HepG2 (cell line): ENCODE measurements at regions not wholly inside any gene's neighbourhood (a gene's known extent, or its start where the extent isn't known, plus 50 kb on each side); places are given as distances from the start of the nearest gene placed in this dataset.

ENCODE experiments used
- KDM2A ChIP-seq: sonication (generic); formaldehyde crosslinking; IDR thresholded peaks from 2 replicates; pipeline ENCODE4 v1.4.0; 2020; ENCODE audit warnings: low read depth, missing genetic modification reagents, borderline replicate concordance
- MIER2 ChIP-seq: IDR thresholded peaks from 2 replicates; pipeline ENCODE4 v1.6.1; 2016; ENCODE audit warnings: missing biosample characterization, missing genetic modification reagents
- ZBTB7B ChIP-seq: sonication (generic); formaldehyde crosslinking; IDR thresholded peaks from 2 replicates; pipeline ENCODE4 v1.4.0; 2020; ENCODE audit warnings: missing genetic modification reagents
- ZC3H13 ChIP-seq: sonication (generic); formaldehyde crosslinking; IDR thresholded peaks from 2 replicates; pipeline ENCODE4 v1.8.1; 2023; ENCODE audit warnings: mild to moderate bottlenecking, missing genetic modification reagents, moderate library complexity
- ZMYM2 ChIP-seq: sonication (generic); formaldehyde crosslinking; IDR thresholded peaks from 2 replicates; pipeline ENCODE4 v1.8.0; 2022; ENCODE audit warnings: mild to moderate bottlenecking, missing genetic modification reagents
- ZNF30 ChIP-seq: sonication (generic); formaldehyde crosslinking; IDR thresholded peaks from 2 replicates; pipeline ENCODE4 v1.5.0; 2020; ENCODE audit warnings: mild to moderate bottlenecking, missing genetic modification reagents
- TF ChIP-seq, protein P1 (sequence below), 2 experiments: sonication (generic) in 1 of 2; formaldehyde crosslinking in 1 of 2; IDR thresholded peaks; 2 replicates each; pipeline versions ENCODE4 v1.4.0 to v1.6.1; 2018 to 2020; ENCODE audit warnings: missing genetic modification reagents in 2 of 2, borderline replicate concordance in 1 of 2, low read depth in 1 of 2, mild to moderate bottlenecking in 1 of 2, missing biosample characterization in 1 of 2
- TF ChIP-seq, protein P2 (sequence below): sonication (generic); formaldehyde crosslinking; IDR thresholded peaks from 2 replicates; pipeline ENCODE4 v1.4.0; 2020; ENCODE audit warnings: missing genetic modification reagents
- TF ChIP-seq, protein P3 (sequence below): sonication (generic); formaldehyde crosslinking; IDR thresholded peaks from 2 replicates; pipeline ENCODE4 v1.5.0; 2020; ENCODE audit warnings: mild to moderate bottlenecking, missing genetic modification reagents
- TF ChIP-seq, protein P4 (sequence below): sonication (generic); formaldehyde crosslinking; IDR thresholded peaks from 2 replicates; pipeline ENCODE4 v1.5.0; 2020; ENCODE audit warnings: mild to moderate bottlenecking, missing genetic modification reagents
- TF ChIP-seq, protein P5 (sequence below): sonication (generic); formaldehyde crosslinking; IDR thresholded peaks from 2 replicates; pipeline ENCODE4 v1.4.0; 2020; ENCODE audit warnings: missing genetic modification reagents

DNA sequence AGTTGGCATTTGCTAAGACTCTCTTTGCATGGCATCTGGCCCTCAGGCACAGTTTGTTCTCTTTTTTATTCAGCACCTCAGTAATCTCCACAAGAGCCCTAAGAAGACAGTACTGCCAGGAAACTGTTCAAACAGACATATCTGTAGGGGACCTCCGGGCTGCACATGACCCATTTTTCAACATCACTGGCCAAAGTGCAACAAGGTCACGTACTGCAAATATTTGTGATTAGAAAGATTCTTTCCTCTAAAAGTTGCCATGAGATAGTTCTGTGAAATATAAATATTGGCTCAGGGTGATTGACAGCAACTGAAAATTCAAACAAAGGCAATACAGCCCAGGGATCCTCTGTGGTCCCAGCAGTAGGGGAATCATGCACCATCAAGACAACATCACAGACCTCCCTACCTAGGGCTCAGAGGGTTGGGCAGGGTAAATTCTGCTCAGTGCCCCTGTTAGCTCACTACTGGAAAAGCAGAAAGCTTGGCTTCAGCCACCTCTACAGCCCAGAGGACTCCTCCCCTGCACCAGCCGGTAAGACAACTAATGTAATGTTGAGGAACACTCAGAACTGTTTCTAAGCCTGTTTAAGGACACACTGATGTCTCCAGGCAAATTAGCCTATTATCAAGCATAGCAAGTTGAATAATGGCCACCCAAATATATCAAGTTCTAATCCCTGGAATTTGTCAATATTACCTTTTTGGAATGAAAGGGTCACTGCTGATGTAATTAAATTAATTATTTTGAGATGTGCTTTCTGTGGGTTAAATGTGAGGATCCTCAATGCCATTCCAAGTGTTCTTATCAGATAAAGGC is 117.4 kb upstream of the LPP start (continued):
- TF ChIP-seq, protein P1, sequence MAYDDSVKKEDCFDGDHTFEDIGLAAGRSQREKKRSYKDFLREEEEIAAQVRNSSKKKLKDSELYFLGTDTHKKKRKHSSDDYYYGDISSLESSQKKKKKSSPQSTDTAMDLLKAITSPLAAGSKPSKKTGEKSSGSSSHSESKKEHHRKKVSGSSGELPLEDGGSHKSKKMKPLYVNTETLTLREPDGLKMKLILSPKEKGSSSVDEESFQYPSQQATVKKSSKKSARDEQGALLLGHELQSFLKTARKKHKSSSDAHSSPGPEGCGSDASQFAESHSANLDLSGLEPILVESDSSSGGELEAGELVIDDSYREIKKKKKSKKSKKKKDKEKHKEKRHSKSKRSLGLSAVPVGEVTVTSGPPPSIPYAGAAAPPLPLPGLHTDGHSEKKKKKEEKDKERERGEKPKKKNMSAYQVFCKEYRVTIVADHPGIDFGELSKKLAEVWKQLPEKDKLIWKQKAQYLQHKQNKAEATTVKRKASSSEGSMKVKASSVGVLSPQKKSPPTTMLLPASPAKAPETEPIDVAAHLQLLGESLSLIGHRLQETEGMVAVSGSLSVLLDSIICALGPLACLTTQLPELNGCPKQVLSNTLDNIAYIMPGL (CRISPR knock-in tag; IDR thresholded peaks at IDR 0.05; ENCODE audit: borderline replicate concordance in 1 of 2, low read depth in 1 of 2), result peak; percentile 26 to 58; a peak in 2 of 4 replicates
- TF ChIP-seq, protein P2, sequence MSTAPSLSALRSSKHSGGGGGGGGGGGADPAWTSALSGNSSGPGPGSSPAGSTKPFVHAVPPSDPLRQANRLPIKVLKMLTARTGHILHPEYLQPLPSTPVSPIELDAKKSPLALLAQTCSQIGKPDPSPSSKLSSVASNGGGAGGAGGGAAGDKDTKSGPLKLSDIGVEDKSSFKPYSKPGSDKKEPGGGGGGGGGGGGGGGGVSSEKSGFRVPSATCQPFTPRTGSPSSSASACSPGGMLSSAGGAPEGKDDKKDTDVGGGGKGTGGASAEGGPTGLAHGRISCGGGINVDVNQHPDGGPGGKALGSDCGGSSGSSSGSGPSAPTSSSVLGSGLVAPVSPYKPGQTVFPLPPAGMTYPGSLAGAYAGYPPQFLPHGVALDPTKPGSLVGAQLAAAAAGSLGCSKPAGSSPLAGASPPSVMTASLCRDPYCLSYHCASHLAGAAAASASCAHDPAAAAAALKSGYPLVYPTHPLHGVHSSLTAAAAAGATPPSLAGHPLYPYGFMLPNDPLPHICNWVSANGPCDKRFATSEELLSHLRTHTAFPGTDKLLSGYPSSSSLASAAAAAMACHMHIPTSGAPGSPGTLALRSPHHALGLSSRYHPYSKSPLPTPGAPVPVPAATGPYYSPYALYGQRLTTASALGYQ (CRISPR knock-in tag), result peak; percentile 100
- TF ChIP-seq ZNF30 (no peak), ZC3H13 (CRISPR knock-in tag) (no peak), ZBTB7B (CRISPR knock-in tag) (peak; percentile 96), MIER2 (CRISPR knock-in tag) (peak; percentile 54; the same call in 1 of the 2 replicates), ZMYM2 (peak; percentile 61), KDM2A (CRISPR knock-in tag) (no peak; the same call in 1 of the 2 replicates)
- TF ChIP-seq, protein P3, sequence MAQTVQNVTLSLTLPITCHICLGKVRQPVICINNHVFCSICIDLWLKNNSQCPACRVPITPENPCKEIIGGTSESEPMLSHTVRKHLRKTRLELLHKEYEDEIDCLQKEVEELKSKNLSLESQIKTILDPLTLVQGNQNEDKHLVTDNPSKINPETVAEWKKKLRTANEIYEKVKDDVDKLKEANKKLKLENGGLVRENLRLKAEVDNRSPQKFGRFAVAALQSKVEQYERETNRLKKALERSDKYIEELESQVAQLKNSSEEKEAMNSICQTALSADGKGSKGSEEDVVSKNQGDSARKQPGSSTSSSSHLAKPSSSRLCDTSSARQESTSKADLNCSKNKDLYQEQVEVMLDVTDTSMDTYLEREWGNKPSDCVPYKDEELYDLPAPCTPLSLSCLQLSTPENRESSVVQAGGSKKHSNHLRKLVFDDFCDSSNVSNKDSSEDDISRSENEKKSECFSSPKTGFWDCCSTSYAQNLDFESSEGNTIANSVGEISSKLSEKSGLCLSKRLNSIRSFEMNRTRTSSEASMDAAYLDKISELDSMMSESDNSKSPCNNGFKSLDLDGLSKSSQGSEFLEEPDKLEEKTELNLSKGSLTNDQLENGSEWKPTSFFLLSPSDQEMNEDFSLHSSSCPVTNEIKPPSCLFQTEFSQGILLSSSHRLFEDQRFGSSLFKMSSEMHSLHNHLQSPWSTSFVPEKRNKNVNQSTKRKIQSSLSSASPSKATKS, result peak; percentile 48; the same call in 1 of the 2 replicates
- TF ChIP-seq, protein P4, sequence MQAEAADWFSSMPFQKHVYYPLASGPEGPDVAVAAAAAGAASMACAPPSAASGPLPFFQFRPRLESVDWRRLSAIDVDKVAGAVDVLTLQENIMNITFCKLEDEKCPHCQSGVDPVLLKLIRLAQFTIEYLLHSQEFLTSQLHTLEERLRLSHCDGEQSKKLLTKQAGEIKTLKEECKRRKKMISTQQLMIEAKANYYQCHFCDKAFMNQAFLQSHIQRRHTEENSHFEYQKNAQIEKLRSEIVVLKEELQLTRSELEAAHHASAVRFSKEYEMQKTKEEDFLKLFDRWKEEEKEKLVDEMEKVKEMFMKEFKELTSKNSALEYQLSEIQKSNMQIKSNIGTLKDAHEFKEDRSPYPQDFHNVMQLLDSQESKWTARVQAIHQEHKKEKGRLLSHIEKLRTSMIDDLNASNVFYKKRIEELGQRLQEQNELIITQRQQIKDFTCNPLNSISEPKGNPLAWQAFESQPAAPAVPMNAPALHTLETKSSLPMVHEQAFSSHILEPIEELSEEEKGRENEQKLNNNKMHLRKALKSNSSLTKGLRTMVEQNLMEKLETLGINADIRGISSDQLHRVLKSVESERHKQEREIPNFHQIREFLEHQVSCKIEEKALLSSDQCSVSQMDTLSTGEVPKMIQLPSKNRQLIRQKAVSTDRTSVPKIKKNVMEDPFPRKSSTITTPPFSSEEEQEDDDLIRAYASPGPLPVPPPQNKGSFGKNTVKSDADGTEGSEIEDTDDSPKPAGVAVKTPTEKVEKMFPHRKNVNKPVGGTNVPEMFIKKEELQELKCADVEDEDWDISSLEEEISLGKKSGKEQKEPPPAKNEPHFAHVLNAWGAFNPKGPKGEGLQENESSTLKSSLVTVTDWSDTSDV (CRISPR knock-in tag), result no peak
- TF ChIP-seq, protein P5, sequence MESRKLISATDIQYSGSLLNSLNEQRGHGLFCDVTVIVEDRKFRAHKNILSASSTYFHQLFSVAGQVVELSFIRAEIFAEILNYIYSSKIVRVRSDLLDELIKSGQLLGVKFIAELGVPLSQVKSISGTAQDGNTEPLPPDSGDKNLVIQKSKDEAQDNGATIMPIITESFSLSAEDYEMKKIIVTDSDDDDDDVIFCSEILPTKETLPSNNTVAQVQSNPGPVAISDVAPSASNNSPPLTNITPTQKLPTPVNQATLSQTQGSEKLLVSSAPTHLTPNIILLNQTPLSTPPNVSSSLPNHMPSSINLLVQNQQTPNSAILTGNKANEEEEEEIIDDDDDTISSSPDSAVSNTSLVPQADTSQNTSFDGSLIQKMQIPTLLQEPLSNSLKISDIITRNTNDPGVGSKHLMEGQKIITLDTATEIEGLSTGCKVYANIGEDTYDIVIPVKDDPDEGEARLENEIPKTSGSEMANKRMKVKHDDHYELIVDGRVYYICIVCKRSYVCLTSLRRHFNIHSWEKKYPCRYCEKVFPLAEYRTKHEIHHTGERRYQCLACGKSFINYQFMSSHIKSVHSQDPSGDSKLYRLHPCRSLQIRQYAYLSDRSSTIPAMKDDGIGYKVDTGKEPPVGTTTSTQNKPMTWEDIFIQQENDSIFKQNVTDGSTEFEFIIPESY, result peak; percentile 78; the same call in 1 of the 2 replicates
